WI38 (cell line): ENCODE measurements at regions not wholly inside any gene's neighbourhood (a gene's known extent, or its start where the extent isn't known, plus 50 kb on each side); places are given as distances from the start of the nearest gene placed in this dataset.

Experiments
- H3K4me3 ChIP-seq: 2 replicates; pipeline ENCODE4 v1.5.1; 2011; ENCODE audit warnings: low read depth, mild to moderate bottlenecking, control low read depth, low read length
- CTCF ChIP-seq: IDR thresholded peaks from 2 replicates; pipeline ENCODE4 v1.5.1; 2012; ENCODE audit warnings: low read depth, mild to moderate bottlenecking, control low read depth, low read length

GRCh38 chr17:77070888-77071279 lies 69.9 kb upstream of the SEC14L1 start:
- TF ChIP-seq CTCF: no peak
- H3K4me3 ChIP-seq: no peak overlapping the region

- H3K4me3 ChIP-seq: no peak overlapping the region
- TF ChIP-seq CTCF: no peak
These were observed 68.8 kb upstream of the SEC14L1 start for GRCh38 chr17:77071925-77072490.

DNA sequence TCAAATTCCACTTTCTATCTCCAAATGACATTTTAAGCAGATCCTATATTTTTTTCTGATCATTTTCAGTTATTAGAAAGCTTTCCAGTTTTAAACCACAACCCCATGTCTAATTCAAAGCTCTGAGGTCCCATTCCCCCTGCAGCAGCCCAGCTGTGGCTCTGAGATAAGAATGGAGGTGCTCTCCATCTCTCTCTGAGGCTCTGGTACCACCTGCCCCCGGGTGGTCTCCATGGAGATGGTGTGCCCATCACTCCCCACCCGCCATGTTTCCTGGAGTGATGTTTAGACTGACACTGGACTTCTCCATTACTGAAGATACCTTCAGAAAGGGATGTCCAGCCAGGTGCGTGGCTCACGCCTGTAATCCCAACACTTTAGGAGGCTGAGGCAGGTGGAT lies 68.1 kb upstream of the SEC14L1 start:
- no peak for TF ChIP-seq CTCF
- no peak overlapping the region for H3K4me3 ChIP-seq

DNA sequence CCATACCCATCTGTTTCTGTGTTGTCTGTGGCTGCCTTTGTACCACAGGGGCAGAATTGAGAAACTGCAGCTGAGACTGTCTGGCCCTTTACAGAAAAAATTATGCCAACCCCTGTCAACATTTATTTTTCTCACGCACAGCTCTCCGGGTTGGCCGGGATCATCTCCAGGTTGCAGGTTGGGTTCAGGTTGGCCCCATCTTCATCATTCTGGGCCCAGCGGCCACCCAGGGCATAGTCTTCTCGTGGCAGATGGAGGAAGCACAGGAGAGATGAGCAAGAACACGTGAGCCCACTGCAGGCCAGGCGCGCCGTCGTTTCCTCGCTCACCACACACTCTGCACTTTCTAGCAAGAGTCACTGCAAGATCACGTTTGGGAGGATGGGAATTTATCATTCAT lies 66.1 kb upstream of the SEC14L1 start:
- TF ChIP-seq CTCF: no peak
- no peak overlapping the region for H3K4me3 ChIP-seq

- peak overlapping the region; percentile 21 for H3K4me3 ChIP-seq
- TF ChIP-seq CTCF: no peak
These were observed 64.5 kb upstream of the SEC14L1 start for GRCh38 chr17:77076124-77076830.

GRCh38 chr17:77083531-77083930 lies 57.2 kb upstream of the SEC14L1 start:
- no peak for TF ChIP-seq CTCF
- no peak overlapping the region for H3K4me3 ChIP-seq

- no peak overlapping the region for H3K4me3 ChIP-seq
These were observed 54.8 kb upstream of the SEC14L1 start for GRCh38 chr17:77085926-77086432.

More at GRCh38 chr17:77085926-77086432, 54.8 kb upstream of the SEC14L1 start:
- no peak for TF ChIP-seq CTCF
